ENCODE measurements at regions not wholly inside any gene's neighbourhood (a gene's known extent, or its start where the extent isn't known, plus 50 kb on each side); places are given as distances from the start of the nearest gene placed in this dataset.

DNA sequence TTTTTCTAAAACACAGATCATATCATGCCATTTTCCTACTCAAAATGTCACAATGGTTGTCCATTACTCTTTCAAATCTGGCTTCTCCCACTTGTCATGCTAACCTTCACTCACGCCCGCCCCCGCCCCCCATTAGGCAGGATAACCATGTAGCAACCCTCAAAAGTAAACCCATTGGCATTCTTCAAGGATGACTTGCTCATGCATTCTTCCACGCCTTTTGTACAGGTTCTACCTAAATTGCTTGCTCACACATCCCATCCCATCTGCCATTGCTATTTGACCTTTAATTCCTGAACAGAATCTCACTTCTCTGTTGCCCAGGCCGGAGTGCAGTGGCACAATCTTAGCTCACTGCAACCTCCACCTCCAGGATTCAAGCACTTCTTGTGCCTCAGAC lies 389.3 kb downstream of the MCTP2 start:
- Mint-ChIP-seq H3K9me3 (0 out of 2 replicates have a peak, but pooled peaks cover 2% of the 10 kb centered on the region), H3K27me3 (ENCODE audit: low read depth) (no peaks in the 10 kb centered on the region), H3K36me3 (no peaks in the 10 kb centered on the region), H3K4me1 (no peaks in the 10 kb centered on the region), H3K27ac (no peak overlapping the region), H3K4me3 (no peak overlapping the region)
- no peak for TF ChIP-seq ZBTB21 (CRISPR knock-in tag; IDR thresholded peaks at IDR 0.05; ENCODE audit: borderline replicate concordance)
- no peak for TF ChIP-seq NR2C2 (CRISPR knock-in tag; IDR thresholded peaks at IDR 0.05)
- TF ChIP-seq ZNF317 (CRISPR knock-in tag; IDR thresholded peaks at IDR 0.05; ENCODE audit: borderline replicate concordance, low read depth): no peak
- no peak for TF ChIP-seq OVOL2 (CRISPR knock-in tag; IDR thresholded peaks at IDR 0.05; ENCODE audit: borderline replicate concordance)
- TF ChIP-seq ZNF263 (CRISPR knock-in tag; IDR thresholded peaks at IDR 0.05; ENCODE audit: low read depth): no peak
- no peak for TF ChIP-seq IRF2 (CRISPR knock-in tag; IDR thresholded peaks at IDR 0.05; ENCODE audit: borderline replicate concordance, low read depth)
- CTCF ChIA-PET: no interaction called here
- DNase-seq (ENCODE audit: low spot score) (no peak), ATAC-seq (no peak)
- POLR2A ChIA-PET: no interaction called here

DNA sequence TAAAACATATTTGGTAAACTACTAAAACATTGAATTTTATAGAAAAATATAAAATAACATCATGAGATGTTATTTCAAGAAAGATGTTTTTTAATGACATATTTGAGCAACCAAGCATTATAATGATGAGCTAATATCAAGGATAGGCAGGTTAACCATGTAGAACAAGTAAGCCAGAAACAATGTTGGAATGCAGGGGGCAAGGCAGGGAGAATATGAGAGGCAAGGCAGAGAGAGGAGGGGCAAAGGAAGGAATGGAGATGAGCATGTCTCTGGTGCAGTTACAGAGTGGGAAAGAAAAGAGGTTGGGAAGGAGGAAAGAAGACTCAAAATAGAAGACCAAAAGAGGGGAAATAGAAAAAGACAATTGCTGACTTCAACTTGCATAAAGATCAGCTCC lies 390.4 kb downstream of the MCTP2 start:
- DNase-seq (ENCODE audit: low spot score): no peak
- no peaks in the 10 kb centered on the region for H3K4me1 Mint-ChIP-seq
- no peak; the same call in 1 of the 2 replicates for ATAC-seq
- no peak for TF ChIP-seq SMAD4 (CRISPR knock-in tag; IDR thresholded peaks at IDR 0.05)
- TF ChIP-seq NR3C1 (CRISPR knock-in tag; conservative IDR thresholded peaks at IDR 0.05; ENCODE audit: low read depth): no peak
- TF ChIP-seq, protein P1, sequence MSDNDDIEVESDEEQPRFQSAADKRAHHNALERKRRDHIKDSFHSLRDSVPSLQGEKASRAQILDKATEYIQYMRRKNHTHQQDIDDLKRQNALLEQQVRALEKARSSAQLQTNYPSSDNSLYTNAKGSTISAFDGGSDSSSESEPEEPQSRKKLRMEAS (CRISPR knock-in tag; IDR thresholded peaks at IDR 0.05): no peak
- TF ChIP-seq ESRRA (CRISPR knock-in tag; IDR thresholded peaks at IDR 0.05; ENCODE audit: borderline replicate concordance): no peak
- TF ChIP-seq GRHL2 (CRISPR knock-in tag; IDR thresholded peaks at IDR 0.05; ENCODE audit: insufficient replicate concordance, severe bottlenecking): no peak
- TF ChIP-seq, protein P2, sequence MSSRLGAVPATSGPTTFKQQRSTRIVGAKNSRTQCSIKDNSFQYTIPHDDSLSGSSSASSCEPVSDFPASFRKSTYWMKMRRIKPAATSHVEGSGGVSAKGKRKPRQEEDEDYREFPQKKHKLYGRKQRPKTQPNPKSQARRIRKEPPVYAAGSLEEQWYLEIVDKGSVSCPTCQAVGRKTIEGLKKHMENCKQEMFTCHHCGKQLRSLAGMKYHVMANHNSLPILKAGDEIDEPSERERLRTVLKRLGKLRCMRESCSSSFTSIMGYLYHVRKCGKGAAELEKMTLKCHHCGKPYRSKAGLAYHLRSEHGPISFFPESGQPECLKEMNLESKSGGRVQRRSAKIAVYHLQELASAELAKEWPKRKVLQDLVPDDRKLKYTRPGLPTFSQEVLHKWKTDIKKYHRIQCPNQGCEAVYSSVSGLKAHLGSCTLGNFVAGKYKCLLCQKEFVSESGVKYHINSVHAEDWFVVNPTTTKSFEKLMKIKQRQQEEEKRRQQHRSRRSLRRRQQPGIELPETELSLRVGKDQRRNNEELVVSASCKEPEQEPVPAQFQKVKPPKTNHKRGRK (CRISPR knock-in tag; IDR thresholded peaks at IDR 0.05; ENCODE audit: borderline replicate concordance): no peak
- TF ChIP-seq NFYB (CRISPR knock-in tag; conservative IDR thresholded peaks at IDR 0.05; ENCODE audit: low read depth): no peak
- TF ChIP-seq JUN (CRISPR knock-in tag; IDR thresholded peaks at IDR 0.05): no peak
- TF ChIP-seq, protein P3, sequence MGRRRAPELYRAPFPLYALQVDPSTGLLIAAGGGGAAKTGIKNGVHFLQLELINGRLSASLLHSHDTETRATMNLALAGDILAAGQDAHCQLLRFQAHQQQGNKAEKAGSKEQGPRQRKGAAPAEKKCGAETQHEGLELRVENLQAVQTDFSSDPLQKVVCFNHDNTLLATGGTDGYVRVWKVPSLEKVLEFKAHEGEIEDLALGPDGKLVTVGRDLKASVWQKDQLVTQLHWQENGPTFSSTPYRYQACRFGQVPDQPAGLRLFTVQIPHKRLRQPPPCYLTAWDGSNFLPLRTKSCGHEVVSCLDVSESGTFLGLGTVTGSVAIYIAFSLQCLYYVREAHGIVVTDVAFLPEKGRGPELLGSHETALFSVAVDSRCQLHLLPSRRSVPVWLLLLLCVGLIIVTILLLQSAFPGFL (CRISPR knock-in tag; IDR thresholded peaks at IDR 0.05; ENCODE audit: borderline replicate concordance): no peak
- no peak for TF ChIP-seq HMGA2 (CRISPR knock-in tag; IDR thresholded peaks at IDR 0.05)
- TF ChIP-seq PRRX2 (CRISPR knock-in tag; IDR thresholded peaks at IDR 0.05): no peak
- TF ChIP-seq, protein P4, sequence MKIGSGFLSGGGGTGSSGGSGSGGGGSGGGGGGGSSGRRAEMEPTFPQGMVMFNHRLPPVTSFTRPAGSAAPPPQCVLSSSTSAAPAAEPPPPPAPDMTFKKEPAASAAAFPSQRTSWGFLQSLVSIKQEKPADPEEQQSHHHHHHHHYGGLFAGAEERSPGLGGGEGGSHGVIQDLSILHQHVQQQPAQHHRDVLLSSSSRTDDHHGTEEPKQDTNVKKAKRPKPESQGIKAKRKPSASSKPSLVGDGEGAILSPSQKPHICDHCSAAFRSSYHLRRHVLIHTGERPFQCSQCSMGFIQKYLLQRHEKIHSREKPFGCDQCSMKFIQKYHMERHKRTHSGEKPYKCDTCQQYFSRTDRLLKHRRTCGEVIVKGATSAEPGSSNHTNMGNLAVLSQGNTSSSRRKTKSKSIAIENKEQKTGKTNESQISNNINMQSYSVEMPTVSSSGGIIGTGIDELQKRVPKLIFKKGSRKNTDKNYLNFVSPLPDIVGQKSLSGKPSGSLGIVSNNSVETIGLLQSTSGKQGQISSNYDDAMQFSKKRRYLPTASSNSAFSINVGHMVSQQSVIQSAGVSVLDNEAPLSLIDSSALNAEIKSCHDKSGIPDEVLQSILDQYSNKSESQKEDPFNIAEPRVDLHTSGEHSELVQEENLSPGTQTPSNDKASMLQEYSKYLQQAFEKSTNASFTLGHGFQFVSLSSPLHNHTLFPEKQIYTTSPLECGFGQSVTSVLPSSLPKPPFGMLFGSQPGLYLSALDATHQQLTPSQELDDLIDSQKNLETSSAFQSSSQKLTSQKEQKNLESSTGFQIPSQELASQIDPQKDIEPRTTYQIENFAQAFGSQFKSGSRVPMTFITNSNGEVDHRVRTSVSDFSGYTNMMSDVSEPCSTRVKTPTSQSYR (CRISPR knock-in tag; IDR thresholded peaks at IDR 0.05): no peak
- no peak for TF ChIP-seq ZNF416 (CRISPR knock-in tag; IDR thresholded peaks at IDR 0.05)
- no peak for TF ChIP-seq ZNF138 (CRISPR knock-in tag; conservative IDR thresholded peaks at IDR 0.05)
- TF ChIP-seq, protein P5, sequence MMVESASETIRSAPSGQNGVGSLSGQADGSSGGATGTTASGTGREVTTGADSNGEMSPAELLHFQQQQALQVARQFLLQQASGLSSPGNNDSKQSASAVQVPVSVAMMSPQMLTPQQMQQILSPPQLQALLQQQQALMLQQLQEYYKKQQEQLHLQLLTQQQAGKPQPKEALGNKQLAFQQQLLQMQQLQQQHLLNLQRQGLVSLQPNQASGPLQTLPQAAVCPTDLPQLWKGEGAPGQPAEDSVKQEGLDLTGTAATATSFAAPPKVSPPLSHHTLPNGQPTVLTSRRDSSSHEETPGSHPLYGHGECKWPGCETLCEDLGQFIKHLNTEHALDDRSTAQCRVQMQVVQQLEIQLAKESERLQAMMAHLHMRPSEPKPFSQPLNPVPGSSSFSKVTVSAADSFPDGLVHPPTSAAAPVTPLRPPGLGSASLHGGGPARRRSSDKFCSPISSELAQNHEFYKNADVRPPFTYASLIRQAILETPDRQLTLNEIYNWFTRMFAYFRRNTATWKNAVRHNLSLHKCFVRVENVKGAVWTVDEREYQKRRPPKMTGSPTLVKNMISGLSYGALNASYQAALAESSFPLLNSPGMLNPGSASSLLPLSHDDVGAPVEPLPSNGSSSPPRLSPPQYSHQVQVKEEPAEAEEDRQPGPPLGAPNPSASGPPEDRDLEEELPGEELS (CRISPR knock-in tag; IDR thresholded peaks at IDR 0.05): no peak
- TF ChIP-seq ZNF423 (CRISPR knock-in tag; IDR thresholded peaks at IDR 0.05): no peak
- TF ChIP-seq ZNF121 (CRISPR knock-in tag; IDR thresholded peaks at IDR 0.05): no peak
- TF ChIP-seq NFE2L1 (CRISPR knock-in tag; IDR thresholded peaks at IDR 0.05): no peak
- TF ChIP-seq, protein P6, sequence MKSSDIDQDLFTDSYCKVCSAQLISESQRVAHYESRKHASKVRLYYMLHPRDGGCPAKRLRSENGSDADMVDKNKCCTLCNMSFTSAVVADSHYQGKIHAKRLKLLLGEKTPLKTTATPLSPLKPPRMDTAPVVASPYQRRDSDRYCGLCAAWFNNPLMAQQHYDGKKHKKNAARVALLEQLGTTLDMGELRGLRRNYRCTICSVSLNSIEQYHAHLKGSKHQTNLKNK (CRISPR knock-in tag; IDR thresholded peaks at IDR 0.05): no peak
- TF ChIP-seq, protein P7, sequence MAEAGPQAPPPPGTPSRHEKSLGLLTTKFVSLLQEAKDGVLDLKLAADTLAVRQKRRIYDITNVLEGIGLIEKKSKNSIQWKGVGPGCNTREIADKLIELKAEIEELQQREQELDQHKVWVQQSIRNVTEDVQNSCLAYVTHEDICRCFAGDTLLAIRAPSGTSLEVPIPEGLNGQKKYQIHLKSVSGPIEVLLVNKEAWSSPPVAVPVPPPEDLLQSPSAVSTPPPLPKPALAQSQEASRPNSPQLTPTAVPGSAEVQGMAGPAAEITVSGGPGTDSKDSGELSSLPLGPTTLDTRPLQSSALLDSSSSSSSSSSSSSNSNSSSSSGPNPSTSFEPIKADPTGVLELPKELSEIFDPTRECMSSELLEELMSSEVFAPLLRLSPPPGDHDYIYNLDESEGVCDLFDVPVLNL (CRISPR knock-in tag; IDR thresholded peaks at IDR 0.05; ENCODE audit: borderline replicate concordance, low read depth): no peak
- H3K27me3 Mint-ChIP-seq (ENCODE audit: low read depth): no peaks in the 10 kb centered on the region
- no peaks in the 10 kb centered on the region for H3K9me3 Mint-ChIP-seq
- no peaks in the 10 kb centered on the region for H3K36me3 Mint-ChIP-seq
- no peak overlapping the region for H3K4me3 Mint-ChIP-seq
- H3K27ac Mint-ChIP-seq: no peak overlapping the region
- POLR2A ChIA-PET: no interaction called here
- CTCF ChIA-PET: interaction anchor here (1.1 kb wide), 1 partner anchor 40 kb away, joined by 3 read pairs; no protein-coding TSS in a partner anchor
